K562 (cell line): ENCODE measurements at regions not wholly inside any gene's neighbourhood (a gene's known extent, or its start where the extent isn't known, plus 50 kb on each side); places are given as distances from the start of the nearest gene placed in this dataset.

Experiments
- ATAC-seq: fragments of 200-7000 bp; cut with Tn5 transposase; 3 replicates; pipeline ENCODE4 v1.9.1; 2020; ENCODE audit warnings: moderate library complexity
- BruUV-seq: library from RNA; stranded (reverse); fragments of 400-500 nt; replicated peaks from 2 replicates; lab custom pipeline; 2021; lab: Mats Ljungman, UMichigan
- CTCF ChIA-PET: fragments of 300-600 bp; formaldehyde crosslinking; extraction: SDS; loops from one replicate; lab custom pipeline; 2021; ENCODE audit warnings: low intra/inter-chr PET ratio; lab: Yijun Ruan, JAX
- POLR2A ChIA-PET: fragments of 300-600, 350-650 bp; sonication (Branson Sonifier 250); formaldehyde crosslinking; extraction: SDS; loops from one replicate; lab custom pipeline; 2021; ENCODE audit warnings: antibody characterized with exemption, inconsistent platforms; lab: Yijun Ruan, JAX
- DNase-seq, 4 experiments: peaks; one replicate each; pipeline versions ENCODE4 v3.0.0 to v3.0.0-alpha.2; 2011 to 2018; ENCODE audit warnings: low spot score in 3 of 4, mixed read lengths in 3 of 4; ENCODE audit errors: extremely low read depth in 1 of 4
- FAIRE-seq: peaks from 2 replicates; lab custom pipeline; 2011; peaks lifted over from hg19 to GRCh38; lab: Jason Lieb, UNC
- H2AFZ ChIP-seq: 2 replicates; pipeline ENCODE4 v1.6.0; 2011; ENCODE audit warnings: low read depth, low read length, control low read depth, inconsistent platforms
- H3K27ac ChIP-seq: fragments of 200-600 bp; 3 replicates; pipeline ENCODE4 v1.8.0; 2011; ENCODE audit warnings: low read depth, mild to moderate bottlenecking, control low read depth, inconsistent platforms, low read length, moderate library complexity, mixed read lengths; ENCODE audit errors: extremely low read depth
- H3K27me3 ChIP-seq, 2 experiments: fragments of 300-600 bp in 1 of 2; 2 replicates in 1 of 2; 3 replicates in 1 of 2; pipeline versions ENCODE4 v1.6.0 to v1.8.0; 2011; ENCODE audit warnings: inconsistent platforms in 2 of 2, low read length in 2 of 2, mild to moderate bottlenecking in 1 of 2, mixed read lengths in 1 of 2, moderate library complexity in 1 of 2; ENCODE audit not compliant: control insufficient read depth in 2 of 2, insufficient read depth in 2 of 2
- H3K36me3 ChIP-seq: fragments of 300-600 bp; 3 replicates; pipeline ENCODE4 v1.8.0; 2011; ENCODE audit warnings: mild to moderate bottlenecking, low read length, inconsistent platforms; ENCODE audit not compliant: control insufficient read depth, insufficient read depth
- H3K4me1 ChIP-seq, 2 experiments: fragments of 200-600 bp in 1 of 2; replicated peaks in 1 of 2; 2 replicates in 1 of 2; 3 replicates in 1 of 2; pipeline versions ENCODE4 v1.5.1 to v1.8.0; 2011; ENCODE audit warnings: inconsistent platforms in 2 of 2, low read length in 2 of 2, mild to moderate bottlenecking in 1 of 2, mixed read lengths in 1 of 2, moderate library complexity in 1 of 2; ENCODE audit not compliant: control insufficient read depth in 2 of 2, insufficient read depth in 2 of 2
- H3K4me2 ChIP-seq: 2 replicates; pipeline ENCODE4 v1.6.1; 2011; ENCODE audit warnings: low read length, control low read depth, inconsistent platforms, mixed read lengths; ENCODE audit not compliant: insufficient read depth
- H3K4me3 ChIP-seq: fragments of 200-600 bp; sonication (generic), shearing (Covaris generic); 2 replicates; pipeline ENCODE4 v1.5.1; 2016; ENCODE audit warnings: control low read depth, inconsistent platforms
- H3K79me2 ChIP-seq: fragments of 200-600 bp; 3 replicates; pipeline ENCODE4 v1.8.0; 2011; ENCODE audit warnings: low read length, inconsistent platforms; ENCODE audit not compliant: control insufficient read depth, insufficient read depth
- H3K9ac ChIP-seq, 2 experiments: 2 replicates each; pipeline versions ENCODE4 v1.6.0 to v1.6.1; 2011; ENCODE audit warnings: low read depth in 2 of 2, low read length in 2 of 2, control low read depth in 1 of 2, inconsistent platforms in 1 of 2, mild to moderate bottlenecking in 1 of 2, mixed read lengths in 1 of 2; ENCODE audit not compliant: insufficient read depth in 1 of 2
- H3K9me1 ChIP-seq: one replicate; pipeline ENCODE4 v1.6.0; 2011; ENCODE audit warnings: inconsistent platforms, mild to moderate bottlenecking, low read length, moderate library complexity; ENCODE audit not compliant: control insufficient read depth, insufficient read depth
- H3K9me3 ChIP-seq: replicated peaks from 2 replicates; pipeline ENCODE4 v1.5.1; 2011; ENCODE audit warnings: low read depth, low read length, inconsistent platforms; ENCODE audit not compliant: control insufficient read depth, insufficient read depth
- H4K20me1 ChIP-seq: replicated peaks from 2 replicates; pipeline ENCODE4 v1.6.1; 2011; ENCODE audit warnings: low read length, inconsistent platforms, mixed read lengths; ENCODE audit not compliant: control insufficient read depth, insufficient read depth
- ARNT ChIP-seq, 2 experiments: fragments of 450-650 bp; IDR thresholded peaks; 2 replicates each; pipeline ENCODE4 v1.6.1; 2016; ENCODE audit warnings: mild to moderate bottlenecking in 1 of 2
- C11orf30 ChIP-seq: fragments of 450-650 bp; IDR thresholded peaks from 2 replicates; pipeline ENCODE4 v1.6.1; 2016; ENCODE audit warnings: low read depth, mild to moderate bottlenecking
- E2F1 ChIP-seq: sonication (generic); formaldehyde crosslinking; IDR thresholded peaks from 2 replicates; pipeline ENCODE4 v1.8.1; 2023; ENCODE audit warnings: mild to moderate bottlenecking, missing genetic modification reagents, moderate library complexity
- EWSR1 ChIP-seq: fragments of 450-650 bp; IDR thresholded peaks from 2 replicates; pipeline ENCODE4 v1.6.1; 2018; ENCODE audit warnings: borderline replicate concordance, mild to moderate bottlenecking, low read depth, moderate library complexity; ENCODE audit not compliant: partially characterized antibody
- FOXK1 ChIP-seq: sonication (generic); formaldehyde crosslinking; IDR thresholded peaks from 2 replicates; pipeline ENCODE4 v1.8.0; 2022; ENCODE audit warnings: missing genetic modification reagents, mild to moderate bottlenecking, borderline replicate concordance
- MAFF ChIP-seq: IDR thresholded peaks from 2 replicates; pipeline ENCODE4 v1.6.1; 2012; ENCODE audit warnings: low read length, improper control_type of control experiment
- MXD1 ChIP-seq: fragments of 250-450 bp; sonication (Bioruptor Pico); IDR thresholded peaks from 2 replicates; pipeline ENCODE4 v1.8.0; 2021; ENCODE audit warnings: borderline replicate concordance, mild to moderate bottlenecking, moderate library complexity; ENCODE audit not compliant: poor library complexity, severe bottlenecking
- MYC ChIP-seq, 2 experiments: fragments of 250-450 bp in 1 of 2; sonication (Bioruptor Pico) in 1 of 2; IDR thresholded peaks; 2 replicates each; pipeline versions ENCODE4 v1.5.1 to v1.6.1; 2012 to 2021; ENCODE audit warnings: low read depth in 2 of 2, borderline replicate concordance in 1 of 2, improper control_type of control experiment in 1 of 2, low read length in 1 of 2, mild to moderate bottlenecking in 1 of 2, moderate library complexity in 1 of 2
- NFE2L1 ChIP-seq: fragments of 450-650 bp; IDR thresholded peaks from 2 replicates; pipeline ENCODE4 v1.6.1; 2016; ENCODE audit warnings: missing genetic modification characterization, low read depth, mild to moderate bottlenecking, missing compliant biosample characterization, moderate library complexity, borderline replicate concordance
- NR1H2 ChIP-seq: sonication (generic); formaldehyde crosslinking; IDR thresholded peaks from 2 replicates; pipeline ENCODE4 v1.4.0; 2020; ENCODE audit warnings: mild to moderate bottlenecking, missing genetic modification reagents
- PHF8 ChIP-seq: fragments of 200-600 bp; sonication (generic); IDR thresholded peaks from 2 replicates; pipeline ENCODE4 v1.6.1; 2012; ENCODE audit warnings: mixed run types, mild to moderate bottlenecking, inconsistent platforms, low read length, moderate library complexity, borderline replicate concordance
- SMC3 ChIP-seq: conservative IDR thresholded peaks from 2 replicates; pipeline ENCODE4 v1.6.1; 2011; ENCODE audit warnings: low read depth, low read length, improper control_type of control experiment; ENCODE audit not compliant: insufficient read depth
- STAT5A ChIP-seq: IDR thresholded peaks from 2 replicates; pipeline ENCODE4 v1.6.1; 2012; ENCODE audit warnings: low read length, inconsistent platforms, borderline replicate concordance
- ZBTB8A ChIP-seq: fragments of 450-650 bp; IDR thresholded peaks from 2 replicates; pipeline ENCODE4 v1.6.1; 2018; ENCODE audit warnings: mild to moderate bottlenecking, moderate library complexity; ENCODE audit not compliant: partially characterized antibody
- ZNF165 ChIP-seq: fragments of 250-450 bp; sonication (Bioruptor Pico); IDR thresholded peaks from 2 replicates; pipeline ENCODE4 v1.4.0; 2020; ENCODE audit warnings: borderline replicate concordance
- ZNF384 ChIP-seq: IDR thresholded peaks from 2 replicates; pipeline ENCODE4 v1.6.1; 2012; ENCODE audit warnings: low read depth, low read length, improper control_type of control experiment
- WGBS: fragments of 100-300 bp; shearing (Covaris generic); methylation state at CpG from one replicate; pipeline ENCODE4 v1.1.6; 2016; ENCODE audit warnings: low coverage, mixed read lengths; ENCODE audit not compliant: insufficient coverage; ENCODE audit errors: missing lambda C conversion rate; 5-methylcytosine and 5-hydroxymethylcytosine counted together
- in situ Hi-C: fragments of 300-500 bp; cut with MboI; formaldehyde crosslinking; loops from 4 replicates; pipeline ENCODE4 v1.15.0; 2018; ENCODE audit warnings: inconsistent platforms, mixed read lengths
- intact Hi-C: fragments of 100-400 bp; cut with micrococcal nuclease; formaldehyde crosslinking; loops from 2 replicates; pipeline ENCODE4 v1.14.2; 2022
- TF ChIP-seq, protein P1 (sequence below): fragments of 250-450 bp; sonication (Bioruptor Pico); IDR thresholded peaks from 2 replicates; pipeline ENCODE4 v1.5.1; 2021; ENCODE audit warnings: mild to moderate bottlenecking

DNA sequence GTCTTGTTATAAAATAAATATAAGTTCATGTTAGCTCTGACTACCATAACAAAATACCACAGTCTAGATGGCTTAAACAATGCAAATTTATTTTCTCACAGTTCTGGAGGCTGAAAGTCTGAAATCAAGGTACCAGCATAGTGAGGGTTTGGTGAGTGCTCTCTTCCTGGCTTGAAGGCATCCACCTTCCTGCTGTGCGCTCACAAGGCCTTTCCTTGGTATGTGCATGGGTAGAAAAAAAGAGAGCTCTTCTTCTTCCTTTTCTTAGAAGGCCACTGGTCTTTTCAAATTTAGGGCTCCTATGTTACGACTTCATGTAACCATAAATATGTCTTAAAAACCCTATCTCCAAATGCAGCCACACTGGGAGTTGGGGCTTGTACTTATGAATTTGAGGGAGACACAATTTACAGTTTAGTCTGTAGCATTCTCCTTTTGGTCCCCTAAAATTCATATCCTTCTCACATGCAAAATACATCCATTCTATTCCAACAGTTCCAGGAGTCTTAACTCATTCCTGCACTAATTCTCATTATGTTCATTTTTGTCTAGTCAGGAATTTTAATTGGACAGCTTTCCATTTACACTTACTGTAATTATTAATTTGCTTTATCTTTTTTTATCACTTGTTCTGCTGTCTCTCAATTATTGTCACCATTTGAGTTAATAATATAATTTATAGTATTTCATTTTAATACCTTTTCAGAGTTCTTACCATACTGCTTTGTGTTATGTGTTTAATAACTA is 381.9 kb upstream of the EPHA7 start:
- FAIRE-seq = no peak
- WGBS = 0% methylated on average over 2 of the region's 2 CpGs
- H3K9me3 ChIP-seq = no peaks in the 10 kb centered on the region
- H3K36me3 ChIP-seq = no peaks in the 10 kb centered on the region
- H3K27ac ChIP-seq = no peak overlapping the region
- CTCF ChIA-PET = no interaction called here
- no peaks in the 10 kb centered on the region for H3K79me2 ChIP-seq
- no peaks in the 10 kb centered on the region for H3K4me1 ChIP-seq
- POLR2A ChIA-PET = no interaction called here
- no peak overlapping the region for H3K4me2 ChIP-seq
- intact Hi-C loops (no loop called here), in situ Hi-C loops (no loop called here)
- DNase-seq = no peak
- no peaks in the 10 kb centered on the region for H3K27me3 ChIP-seq
- no peak for ATAC-seq
- H3K4me3 ChIP-seq = no peak overlapping the region
- no peak overlapping the region for H3K9ac ChIP-seq
- no TSS peak for BruUV-seq
- no peaks in the 10 kb centered on the region for H4K20me1 ChIP-seq
- no peak overlapping the region for H2AFZ ChIP-seq
- H3K9me1 ChIP-seq = no peaks in the 10 kb centered on the region
- TF ChIP-seq PHF8 (no peak), E2F1 (no peak), C11orf30 (peak; percentile 40; the same call in 1 of the 2 replicates), SMC3 (no peak), STAT5A (no peak), MXD1 (CRISPR knock-in tag) (no peak), ZNF165 (no peak), NFE2L1 (tag) (no peak), FOXK1 (no peak), NR1H2 (CRISPR knock-in tag) (no peak), EWSR1 (no peak), MYC (IDR thresholded peaks at IDR 0.05; ENCODE audit: low read depth, low read length) (no peak), MYC (CRISPR knock-in tag; IDR thresholded peaks at IDR 0.05; ENCODE audit: borderline replicate concordance, low read depth) (no peak), MAFF (peak; percentile 11; the same call in 1 of the 2 replicates), ZNF384 (no peak), ZBTB8A (no peak), ARNT (IDR thresholded peaks at IDR 0.05) (no peak)
- TF ChIP-seq, protein P1, sequence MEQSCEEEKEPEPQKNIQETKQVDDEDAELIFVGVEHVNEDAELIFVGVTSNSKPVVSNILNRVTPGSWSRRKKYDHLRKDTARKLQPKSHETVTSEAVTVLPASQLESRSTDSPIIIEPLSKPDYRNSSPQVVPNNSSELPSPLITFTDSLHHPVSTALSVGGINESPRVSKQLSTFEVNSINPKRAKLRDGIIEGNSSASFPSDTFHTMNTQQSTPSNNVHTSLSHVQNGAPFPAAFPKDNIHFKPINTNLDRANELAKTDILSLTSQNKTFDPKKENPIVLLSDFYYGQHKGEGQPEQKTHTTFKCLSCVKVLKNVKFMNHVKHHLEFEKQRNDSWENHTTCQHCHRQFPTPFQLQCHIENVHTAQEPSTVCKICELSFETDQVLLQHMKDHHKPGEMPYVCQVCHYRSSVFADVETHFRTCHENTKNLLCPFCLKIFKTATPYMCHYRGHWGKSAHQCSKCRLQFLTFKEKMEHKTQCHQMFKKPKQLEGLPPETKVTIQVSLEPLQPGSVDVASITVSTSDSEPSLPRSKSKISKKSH = no peak
